ENCODE measurements at regions not wholly inside any gene's neighbourhood (a gene's known extent, or its start where the extent isn't known, plus 50 kb on each side); places are given as distances from the start of the nearest gene placed in this dataset.
A peak's percentile ranks its signal among the peaks of the same experiment; 100 is the strongest.

- TF ChIP-seq CTCF (IDR thresholded peaks at IDR 0.05) (peak in 2 of 3 donors; percentile 14 to 18), POLR2A (IDR thresholded peaks at IDR 0.05) (no peak), POLR2AphosphoS5 (IDR thresholded peaks at IDR 0.05) (no peak)
These were observed 1152.9 kb upstream of the CDH6 start for GRCh38 chr5:30040488-30041118.
